Left hindlimb (tissue), 1 donor: ENCODE measurements at regions not wholly inside any gene's neighbourhood (a gene's known extent, or its start where the extent isn't known, plus 50 kb on each side); places are given as distances from the start of the nearest gene placed in this dataset.

Source experiments
- DNase-seq: peaks from one replicate; pipeline ENCODE4 v3.0.0-alpha.2; 2018

- no peak for DNase-seq
Measured at GRCh38 chr2:12663306-12664037, 53.3 kb upstream of the TRIB2 start.

GRCh38 chr2:12665334-12665733 is 51.4 kb upstream of the TRIB2 start:
- DNase-seq = peak; percentile 40

- DNase-seq = no peak
Measured at GRCh38 chr2:12666445-12666844, 50.3 kb upstream of the TRIB2 start.
